Thyroid gland (tissue), 4 donors: ENCODE measurements at regions not wholly inside any gene's neighbourhood (a gene's known extent, or its start where the extent isn't known, plus 50 kb on each side); places are given as distances from the start of the nearest gene placed in this dataset.

Source experiments
- POLR2A ChIP-seq, 2 donors: fragments of 450-650 bp; IDR thresholded peaks; one replicate each; pipeline ENCODE4 v1.6.1; 2017; ENCODE audit warnings: antibody characterized with exemption in 2 of 2, mild to moderate bottlenecking in 2 of 2, moderate library complexity in 1 of 2
- TF ChIP-seq, protein P1 (sequence below), 6 experiments: fragments of 200-600 bp in 3 of 6; fragments of 450-650 bp in 3 of 6; sonication (generic) in 3 of 6; IDR thresholded peaks; one replicate each; pipeline ENCODE4 v1.5.1; 2016 to 2019; ENCODE audit warnings: antibody characterized with exemption in 6 of 6, mild to moderate bottlenecking in 2 of 6, inconsistent platforms in 1 of 6, moderate library complexity in 1 of 6

DNA sequence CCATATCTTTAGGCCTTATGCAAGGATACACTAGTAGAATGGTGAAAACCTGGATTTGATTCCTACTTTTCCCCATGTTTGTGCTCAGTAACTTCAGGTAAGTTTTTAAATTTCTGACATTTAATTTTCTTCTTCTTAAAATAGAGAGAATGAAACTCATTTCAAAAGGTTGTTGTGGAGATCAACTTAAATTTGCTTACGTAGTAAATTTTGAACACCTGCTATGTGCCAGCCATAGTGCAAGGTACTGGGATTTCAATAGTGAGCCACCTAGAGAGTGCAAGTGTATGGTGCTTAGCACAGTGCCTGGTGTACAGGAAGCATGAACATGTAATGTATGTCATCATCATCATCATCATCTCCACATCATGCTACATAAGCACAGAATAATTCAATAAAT lies 73.6 kb upstream of the SMIM36 start:
- no peak for TF ChIP-seq POLR2A (IDR thresholded peaks at IDR 0.05)
- TF ChIP-seq, protein P1, sequence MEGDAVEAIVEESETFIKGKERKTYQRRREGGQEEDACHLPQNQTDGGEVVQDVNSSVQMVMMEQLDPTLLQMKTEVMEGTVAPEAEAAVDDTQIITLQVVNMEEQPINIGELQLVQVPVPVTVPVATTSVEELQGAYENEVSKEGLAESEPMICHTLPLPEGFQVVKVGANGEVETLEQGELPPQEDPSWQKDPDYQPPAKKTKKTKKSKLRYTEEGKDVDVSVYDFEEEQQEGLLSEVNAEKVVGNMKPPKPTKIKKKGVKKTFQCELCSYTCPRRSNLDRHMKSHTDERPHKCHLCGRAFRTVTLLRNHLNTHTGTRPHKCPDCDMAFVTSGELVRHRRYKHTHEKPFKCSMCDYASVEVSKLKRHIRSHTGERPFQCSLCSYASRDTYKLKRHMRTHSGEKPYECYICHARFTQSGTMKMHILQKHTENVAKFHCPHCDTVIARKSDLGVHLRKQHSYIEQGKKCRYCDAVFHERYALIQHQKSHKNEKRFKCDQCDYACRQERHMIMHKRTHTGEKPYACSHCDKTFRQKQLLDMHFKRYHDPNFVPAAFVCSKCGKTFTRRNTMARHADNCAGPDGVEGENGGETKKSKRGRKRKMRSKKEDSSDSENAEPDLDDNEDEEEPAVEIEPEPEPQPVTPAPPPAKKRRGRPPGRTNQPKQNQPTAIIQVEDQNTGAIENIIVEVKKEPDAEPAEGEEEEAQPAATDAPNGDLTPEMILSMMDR (IDR thresholded peaks at IDR 0.05) = no peak
